ENCODE measurements at regions not wholly inside any gene's neighbourhood (a gene's known extent, or its start where the extent isn't known, plus 50 kb on each side); places are given as distances from the start of the nearest gene placed in this dataset.

- DNase-seq (ENCODE audit: low read depth in 2 of 2) = no peak
Observed at GRCh38 chr9:88034964-88035363, 60.6 kb upstream of the CDK20 start.

- DNase-seq (ENCODE audit: low read depth in 2 of 2) = no peak
Observed at GRCh38 chr9:88033359-88033702, 59.0 kb upstream of the CDK20 start.

- DNase-seq (ENCODE audit: low read depth in 2 of 2) = no peak
Observed at GRCh38 chr9:88028338-88028737, 54.0 kb upstream of the CDK20 start.

GRCh38 chr9:88026118-88026479 lies 51.8 kb upstream of the CDK20 start:
- no peak for DNase-seq (ENCODE audit: low read depth in 2 of 2)

- no peak for DNase-seq (ENCODE audit: low read depth in 2 of 2)
Observed at GRCh38 chr9:88025411-88026117, 51.2 kb upstream of the CDK20 start.

- DNase-seq (ENCODE audit: low read depth in 2 of 2) = no peak
Observed at GRCh38 chr9:88024896-88025295, 50.6 kb upstream of the CDK20 start.
